ENCODE measurements at regions not wholly inside any gene's neighbourhood (a gene's known extent, or its start where the extent isn't known, plus 50 kb on each side); places are given as distances from the start of the nearest gene placed in this dataset.

- no peak for DNase-seq (ENCODE audit: low read depth in 3 of 3)
Measured at GRCh38 chr5:89041249-89041779, 158.3 kb upstream of the MEF2C start.

GRCh38 chr5:89036704-89037489 is 153.9 kb upstream of the MEF2C start:
- no peak for DNase-seq (ENCODE audit: low read depth in 3 of 3)

GRCh38 chr5:89036166-89036565 is 153.2 kb upstream of the MEF2C start:
- DNase-seq (ENCODE audit: low read depth in 3 of 3): no peak

- DNase-seq (ENCODE audit: low read depth in 3 of 3): no peak
Measured at GRCh38 chr5:89034588-89034987, 151.6 kb upstream of the MEF2C start.

GRCh38 chr5:89030798-89031197 is 147.8 kb upstream of the MEF2C start:
- no peak for DNase-seq (ENCODE audit: low read depth in 3 of 3)

GRCh38 chr5:89028595-89029285 is 145.8 kb upstream of the MEF2C start:
- DNase-seq (ENCODE audit: low read depth in 3 of 3): no peak

GRCh38 chr5:89024045-89024444 is 141.1 kb upstream of the MEF2C start:
- no peak for DNase-seq (ENCODE audit: low read depth in 3 of 3)

- DNase-seq (ENCODE audit: low read depth in 3 of 3): no peak
Measured at GRCh38 chr5:89020926-89021610, 138.1 kb upstream of the MEF2C start.

- no peak for DNase-seq (ENCODE audit: low read depth in 3 of 3)
Measured at GRCh38 chr5:89016741-89017303, 133.8 kb upstream of the MEF2C start.

- no peak for DNase-seq (ENCODE audit: low read depth in 3 of 3)
Measured at GRCh38 chr5:89015409-89015808, 132.4 kb upstream of the MEF2C start.

- no peak for DNase-seq (ENCODE audit: low read depth in 3 of 3)
Measured at GRCh38 chr5:89011778-89012711, 129.1 kb upstream of the MEF2C start.

- DNase-seq (ENCODE audit: low read depth in 3 of 3): no peak
Measured at GRCh38 chr5:89010512-89010911, 127.5 kb upstream of the MEF2C start.

GRCh38 chr5:89008291-89008690 is 125.3 kb upstream of the MEF2C start:
- DNase-seq (ENCODE audit: low read depth in 3 of 3): no peak

- no peak for DNase-seq (ENCODE audit: low read depth in 3 of 3)
Measured at GRCh38 chr5:89005990-89006389, 123.0 kb upstream of the MEF2C start.

GRCh38 chr5:89004379-89004778 is 121.4 kb upstream of the MEF2C start:
- DNase-seq (ENCODE audit: low read depth in 3 of 3): no peak

- no peak for DNase-seq (ENCODE audit: low read depth in 3 of 3)
Measured at GRCh38 chr5:89003563-89004036, 120.6 kb upstream of the MEF2C start.

- no peak for DNase-seq (ENCODE audit: low read depth in 3 of 3)
Measured at GRCh38 chr5:88999853-89000252, 116.9 kb upstream of the MEF2C start.

GRCh38 chr5:88997937-88998336 is 115.0 kb upstream of the MEF2C start:
- DNase-seq (ENCODE audit: low read depth in 3 of 3): no peak

- DNase-seq (ENCODE audit: low read depth in 3 of 3): no peak
Measured at GRCh38 chr5:88984040-88984439, 101.1 kb upstream of the MEF2C start.

GRCh38 chr5:88979726-88980125 is 96.7 kb upstream of the MEF2C start:
- DNase-seq (ENCODE audit: low read depth in 3 of 3): no peak

GRCh38 chr5:88979244-88979643 is 96.3 kb upstream of the MEF2C start:
- DNase-seq (ENCODE audit: low read depth in 3 of 3): no peak
